ENCODE measurements at regions not wholly inside any gene's neighbourhood (a gene's known extent, or its start where the extent isn't known, plus 50 kb on each side); places are given as distances from the start of the nearest gene placed in this dataset.

DNA sequence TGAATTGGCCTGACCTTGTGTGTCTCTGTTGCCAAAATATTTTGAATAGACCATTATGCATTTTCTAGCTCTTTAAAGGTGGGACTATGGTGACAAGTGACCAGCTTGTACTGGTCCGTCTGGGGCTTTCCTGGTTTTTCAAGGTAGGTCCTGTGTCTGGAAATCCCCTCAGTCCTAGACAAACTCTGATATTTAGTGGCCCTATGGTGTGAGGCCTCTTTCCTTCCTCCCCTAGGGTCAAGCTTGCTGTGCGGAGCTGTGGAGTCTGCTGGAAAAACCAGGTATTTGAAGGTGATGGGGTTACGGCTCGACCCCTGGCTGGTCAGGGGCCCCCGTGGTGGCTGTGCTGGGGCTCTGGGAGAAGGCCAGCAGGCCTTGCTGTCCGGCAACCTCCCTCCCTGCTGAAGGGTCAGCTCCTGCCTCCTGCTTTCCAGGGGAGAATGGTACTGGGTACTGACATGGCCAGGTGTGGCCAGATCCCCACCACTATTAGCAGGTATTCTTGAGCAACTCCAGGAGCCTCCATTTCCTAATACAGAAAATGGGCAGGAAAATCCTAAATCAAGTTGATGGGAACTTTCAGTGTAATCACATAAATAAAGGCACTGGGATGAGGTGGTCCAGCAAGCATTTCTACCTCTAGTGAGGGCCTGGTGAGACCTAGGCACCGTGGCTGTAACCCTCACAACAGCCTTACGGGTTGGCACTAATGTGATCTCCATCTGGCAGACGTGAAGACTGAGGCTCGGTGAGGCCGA lies 86.2 kb upstream of the HS6ST1 start:
- H3K36me3 Mint-ChIP-seq (ENCODE audit: insufficient read depth): no peaks in the 10 kb centered on the region
- no peaks in the 10 kb centered on the region for H3K9me3 Mint-ChIP-seq (ENCODE audit: low read depth)
- peak overlapping the region; percentile 31 for H3K27ac Mint-ChIP-seq
- H3K27me3 Mint-ChIP-seq: peaks cover 51% of the 10 kb centered on the region
- TF ChIP-seq, protein P1, sequence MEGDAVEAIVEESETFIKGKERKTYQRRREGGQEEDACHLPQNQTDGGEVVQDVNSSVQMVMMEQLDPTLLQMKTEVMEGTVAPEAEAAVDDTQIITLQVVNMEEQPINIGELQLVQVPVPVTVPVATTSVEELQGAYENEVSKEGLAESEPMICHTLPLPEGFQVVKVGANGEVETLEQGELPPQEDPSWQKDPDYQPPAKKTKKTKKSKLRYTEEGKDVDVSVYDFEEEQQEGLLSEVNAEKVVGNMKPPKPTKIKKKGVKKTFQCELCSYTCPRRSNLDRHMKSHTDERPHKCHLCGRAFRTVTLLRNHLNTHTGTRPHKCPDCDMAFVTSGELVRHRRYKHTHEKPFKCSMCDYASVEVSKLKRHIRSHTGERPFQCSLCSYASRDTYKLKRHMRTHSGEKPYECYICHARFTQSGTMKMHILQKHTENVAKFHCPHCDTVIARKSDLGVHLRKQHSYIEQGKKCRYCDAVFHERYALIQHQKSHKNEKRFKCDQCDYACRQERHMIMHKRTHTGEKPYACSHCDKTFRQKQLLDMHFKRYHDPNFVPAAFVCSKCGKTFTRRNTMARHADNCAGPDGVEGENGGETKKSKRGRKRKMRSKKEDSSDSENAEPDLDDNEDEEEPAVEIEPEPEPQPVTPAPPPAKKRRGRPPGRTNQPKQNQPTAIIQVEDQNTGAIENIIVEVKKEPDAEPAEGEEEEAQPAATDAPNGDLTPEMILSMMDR (IDR thresholded peaks at IDR 0.05; ENCODE audit: unreplicated experiment): no peak
- no peak for DNase-seq (ENCODE audit: low spot score, unreplicated experiment)
- peaks cover 15% of the 10 kb centered on the region for H3K4me1 Mint-ChIP-seq (ENCODE audit: low read depth)
- no peak overlapping the region for H3K4me3 Mint-ChIP-seq (ENCODE audit: low read depth)

DNA sequence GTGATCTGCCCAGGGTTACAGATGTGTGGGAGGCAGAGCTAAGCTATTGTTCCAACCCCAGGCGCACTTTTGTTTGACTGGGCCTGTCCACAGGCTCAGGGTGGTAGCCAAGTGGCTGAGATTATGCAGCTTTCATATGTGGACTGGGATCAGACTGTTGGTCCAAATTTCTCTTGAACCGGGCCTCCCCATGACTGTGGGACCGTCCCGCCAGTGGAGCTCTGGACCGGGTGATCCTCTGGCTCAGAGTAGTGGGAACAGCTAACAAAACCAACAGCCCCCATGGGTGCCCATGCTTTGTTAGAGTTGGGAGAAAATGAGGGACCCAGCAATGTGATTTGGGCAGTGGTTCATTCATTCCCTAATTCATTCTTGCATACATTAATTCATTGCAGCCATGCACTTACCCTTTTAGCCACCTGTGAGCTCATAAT lies 86.8 kb upstream of the HS6ST1 start:
- H3K4me3 Mint-ChIP-seq (ENCODE audit: low read depth): no peak overlapping the region
- H3K4me1 Mint-ChIP-seq (ENCODE audit: low read depth): peaks cover 14% of the 10 kb centered on the region
- TF ChIP-seq, protein P1 (IDR thresholded peaks at IDR 0.05; ENCODE audit: unreplicated experiment): no peak
- H3K27ac Mint-ChIP-seq: peak overlapping the region; percentile 31
- H3K36me3 Mint-ChIP-seq (ENCODE audit: insufficient read depth): no peaks in the 10 kb centered on the region
- no peak for DNase-seq (ENCODE audit: low spot score, unreplicated experiment)
- peaks cover 57% of the 10 kb centered on the region for H3K27me3 Mint-ChIP-seq
- H3K9me3 Mint-ChIP-seq (ENCODE audit: low read depth): no peaks in the 10 kb centered on the region

DNA sequence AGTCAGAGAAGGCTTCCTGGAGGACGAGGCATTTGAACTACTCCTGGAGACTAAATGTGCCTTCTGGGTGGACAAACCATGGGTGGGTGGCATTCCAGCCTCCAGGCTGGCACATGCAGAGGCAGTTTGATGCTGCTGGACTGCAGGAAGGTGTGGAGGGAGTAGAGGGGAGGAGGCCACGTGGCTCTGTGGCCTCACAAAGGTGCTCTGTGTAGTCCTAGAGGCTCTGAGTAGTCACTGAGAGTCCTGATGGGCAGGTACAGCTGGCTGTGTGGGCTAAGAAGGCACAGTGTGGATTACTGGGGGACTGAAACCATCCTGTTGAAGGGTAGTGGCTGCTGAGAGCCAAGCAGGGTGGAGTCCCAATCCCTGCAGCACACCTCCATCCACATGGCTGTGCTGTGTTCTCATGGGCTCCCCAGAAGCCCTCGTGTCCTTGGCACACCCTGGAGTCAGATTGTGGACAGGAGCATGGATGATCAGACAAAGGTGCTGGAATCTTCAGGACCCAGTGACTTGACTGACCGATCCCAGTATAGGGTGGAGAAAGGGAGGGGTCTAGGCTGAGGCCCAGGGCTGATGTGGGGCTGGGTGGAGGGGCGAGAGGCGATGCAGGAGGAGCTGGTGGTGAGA lies 87.4 kb upstream of the HS6ST1 start:
- no peaks in the 10 kb centered on the region for H3K9me3 Mint-ChIP-seq (ENCODE audit: low read depth)
- H3K27me3 Mint-ChIP-seq: peaks cover 60% of the 10 kb centered on the region
- peaks cover 13% of the 10 kb centered on the region for H3K4me1 Mint-ChIP-seq (ENCODE audit: low read depth)
- TF ChIP-seq, protein P1 (IDR thresholded peaks at IDR 0.05; ENCODE audit: unreplicated experiment): no peak
- no peak overlapping the region for H3K4me3 Mint-ChIP-seq (ENCODE audit: low read depth)
- H3K27ac Mint-ChIP-seq: peak overlapping the region; percentile 1
- no peak for DNase-seq (ENCODE audit: low spot score, unreplicated experiment)
- no peaks in the 10 kb centered on the region for H3K36me3 Mint-ChIP-seq (ENCODE audit: insufficient read depth)

DNA sequence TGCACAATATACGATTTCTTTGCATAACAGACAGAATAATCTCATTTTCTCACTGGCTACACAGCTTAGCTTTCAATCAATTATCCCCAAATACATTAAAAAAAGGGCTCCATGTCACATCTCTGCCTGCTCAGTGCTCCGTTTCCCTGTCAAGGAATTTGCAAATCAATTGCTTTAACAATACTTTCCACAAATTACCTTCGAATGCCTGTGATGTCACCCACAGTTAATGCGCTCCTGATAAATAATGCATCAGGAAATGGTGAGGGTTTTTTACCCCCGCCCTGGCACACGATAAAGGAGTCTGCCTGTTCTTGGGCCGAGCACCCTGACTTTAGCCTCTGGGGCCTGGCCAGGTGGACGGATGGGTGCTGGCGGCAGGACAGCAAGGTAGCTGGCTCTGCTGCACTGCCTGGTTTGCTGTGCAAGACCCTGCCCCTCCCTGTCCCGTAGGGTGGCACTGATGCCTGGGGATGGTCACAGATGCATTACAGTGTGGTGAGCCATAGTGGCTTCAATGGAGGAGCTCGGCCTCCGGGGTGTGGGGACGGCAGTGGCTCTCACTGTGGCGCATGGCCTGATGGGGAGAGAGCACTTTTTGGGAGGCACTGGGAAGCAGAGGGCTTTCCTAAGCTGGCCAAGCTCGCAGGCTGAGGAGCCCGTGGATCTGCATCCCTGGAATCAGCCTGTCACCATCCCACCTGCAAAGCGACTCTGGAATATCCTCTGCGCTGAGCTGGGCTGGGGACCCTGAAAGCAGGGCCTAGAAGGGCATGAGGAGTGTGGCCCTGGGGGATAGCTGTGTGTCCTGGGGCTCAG lies 88.3 kb upstream of the HS6ST1 start:
- Mint-ChIP-seq H3K36me3 (ENCODE audit: insufficient read depth) (no peaks in the 10 kb centered on the region), H3K27me3 (peaks cover 65% of the 10 kb centered on the region), H3K27ac (peak overlapping the region; percentile 1), H3K9me3 (ENCODE audit: low read depth) (no peaks in the 10 kb centered on the region), H3K4me1 (ENCODE audit: low read depth) (peaks cover 13% of the 10 kb centered on the region), H3K4me3 (ENCODE audit: low read depth) (no peak overlapping the region)
- TF ChIP-seq, protein P1 (IDR thresholded peaks at IDR 0.05; ENCODE audit: unreplicated experiment): no peak
- DNase-seq (ENCODE audit: low spot score, unreplicated experiment): peak; percentile 8
